GM18519 (cell line): ENCODE measurements at regions not wholly inside any gene's neighbourhood (a gene's known extent, or its start where the extent isn't known, plus 50 kb on each side); places are given as distances from the start of the nearest gene placed in this dataset.
"Not testable (repeated sequence)": the region's sequence is repeated elsewhere in the genome, so short reads cannot be mapped to it uniquely, and the experiment has no call there.

Experiments used
- ATAC-seq: cut with Tn5 transposase; IDR thresholded peaks from one replicate; pipeline ENCODE4 v1.9.1; 2021; ENCODE audit warnings: mild to moderate bottlenecking, moderate library complexity; ENCODE audit not compliant: unreplicated experiment, low FRiP score

DNA sequence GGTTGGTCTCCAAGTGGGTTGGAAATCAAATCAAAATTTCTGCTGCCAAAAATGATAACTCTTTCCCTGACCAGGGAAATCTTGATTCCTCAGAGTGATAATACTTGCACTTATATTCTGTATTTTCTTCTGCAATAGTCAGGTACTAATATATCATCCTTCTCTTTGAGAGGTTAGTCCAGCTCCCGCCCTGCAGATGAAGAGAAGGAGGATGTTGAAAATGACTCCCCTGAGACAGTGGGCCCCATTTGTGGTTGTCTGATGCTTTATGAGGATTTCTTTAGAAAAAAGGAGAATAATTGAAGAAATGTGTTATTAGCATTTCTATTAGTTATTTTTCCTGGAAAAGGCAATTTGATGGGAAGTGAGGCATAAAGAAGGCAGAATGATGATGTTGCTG, 213.0 kb downstream of the SEC23IP start:
- no peak for ATAC-seq

DNA sequence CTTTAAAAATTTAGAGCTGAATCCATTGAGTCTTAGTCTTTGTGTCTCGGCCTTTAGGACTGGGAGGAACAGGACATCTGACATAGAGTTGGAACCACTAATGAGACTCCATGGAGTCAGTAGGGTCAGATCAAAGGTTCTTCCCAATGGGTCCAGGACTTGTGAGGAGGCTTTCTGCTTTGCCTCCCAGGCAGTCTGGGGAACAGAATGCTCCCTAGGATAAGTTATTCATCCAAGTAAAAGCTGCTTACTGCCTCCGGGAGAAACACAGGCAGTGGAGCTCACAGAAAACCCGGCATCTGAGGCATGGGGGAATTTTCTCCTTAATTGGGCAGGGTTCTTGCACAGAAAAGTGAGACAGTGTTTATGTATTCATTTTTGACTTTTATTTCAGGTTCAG, 216.4 kb downstream of the SEC23IP start:
- no peak for ATAC-seq

DNA sequence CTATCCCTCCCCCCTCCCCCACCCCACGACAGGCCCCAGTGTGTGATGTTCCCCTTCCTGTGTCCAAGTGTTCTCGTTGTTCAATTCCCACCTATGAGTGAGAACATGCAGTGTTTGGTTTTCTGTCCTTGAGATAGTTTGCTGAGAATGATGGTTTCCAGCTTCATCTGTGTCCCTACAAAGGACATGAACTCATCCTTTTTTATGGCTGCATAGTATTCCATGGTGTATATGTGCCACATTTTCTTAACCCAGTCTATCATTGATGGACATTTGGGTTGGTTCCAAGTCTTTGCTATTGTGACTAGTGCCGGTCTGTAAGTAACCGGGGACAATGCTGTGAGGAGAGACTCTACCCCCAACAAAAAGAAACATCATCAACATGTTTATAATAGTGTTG, 217.2 kb downstream of the SEC23IP start:
- not testable (repeated sequence) for ATAC-seq

DNA sequence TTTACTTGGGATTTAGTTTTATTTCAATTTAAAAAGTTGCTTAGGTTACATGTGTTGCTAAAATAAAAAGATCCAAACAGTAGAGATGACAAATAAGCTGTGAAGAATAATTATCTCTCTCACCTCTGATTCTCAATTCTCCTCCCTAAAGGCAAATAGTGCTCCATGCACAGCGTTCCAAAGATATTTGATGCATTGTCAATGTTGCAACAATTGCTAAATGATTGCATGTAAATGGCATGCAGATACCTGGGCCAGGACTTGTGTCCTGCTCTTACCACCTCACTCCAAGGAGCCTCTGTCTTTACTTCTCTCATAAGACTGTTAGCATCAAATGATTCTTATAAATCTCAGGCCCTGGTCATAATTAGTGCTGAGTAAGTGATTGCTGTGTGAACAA, 217.7 kb downstream of the SEC23IP start:
- no peak for ATAC-seq

DNA sequence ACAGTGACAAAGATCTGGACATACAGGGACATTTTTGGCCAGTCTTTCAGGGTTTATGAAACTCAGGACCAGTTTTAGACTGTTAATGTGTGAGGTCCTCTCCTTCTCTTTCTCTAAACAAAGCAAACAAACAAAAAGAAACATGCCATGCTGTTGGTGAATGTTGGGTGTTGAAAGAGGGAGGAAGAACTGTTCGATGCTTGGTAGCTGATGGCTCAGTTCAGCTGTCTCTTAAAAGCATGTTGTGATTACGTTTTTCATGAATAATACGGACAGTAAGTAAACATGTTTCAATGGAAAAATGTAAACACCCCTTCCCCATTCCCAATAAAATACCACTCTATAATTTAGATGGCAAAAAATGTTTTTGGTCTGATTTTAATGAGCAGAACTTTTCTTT, 219.1 kb downstream of the SEC23IP start:
- ATAC-seq, result no peak

DNA sequence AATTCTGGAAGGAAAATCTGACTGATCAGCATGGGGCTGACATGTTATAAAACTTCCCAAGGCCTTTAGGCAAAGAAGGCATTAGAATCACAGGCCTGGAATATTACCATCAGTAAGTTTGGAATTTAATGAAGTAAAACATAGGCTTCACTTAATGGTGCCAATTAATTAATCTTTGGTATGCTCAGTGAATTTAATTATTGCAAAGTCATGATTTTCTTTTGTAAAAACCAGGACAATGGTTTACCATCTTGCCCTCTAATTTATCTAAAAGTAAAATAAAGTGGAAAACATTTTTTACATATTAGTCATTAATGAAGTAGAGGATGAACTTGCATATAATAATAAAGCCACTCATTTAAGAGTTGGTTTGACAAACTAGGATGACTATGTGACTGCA, 220.3 kb downstream of the SEC23IP start:
- no peak for ATAC-seq

DNA sequence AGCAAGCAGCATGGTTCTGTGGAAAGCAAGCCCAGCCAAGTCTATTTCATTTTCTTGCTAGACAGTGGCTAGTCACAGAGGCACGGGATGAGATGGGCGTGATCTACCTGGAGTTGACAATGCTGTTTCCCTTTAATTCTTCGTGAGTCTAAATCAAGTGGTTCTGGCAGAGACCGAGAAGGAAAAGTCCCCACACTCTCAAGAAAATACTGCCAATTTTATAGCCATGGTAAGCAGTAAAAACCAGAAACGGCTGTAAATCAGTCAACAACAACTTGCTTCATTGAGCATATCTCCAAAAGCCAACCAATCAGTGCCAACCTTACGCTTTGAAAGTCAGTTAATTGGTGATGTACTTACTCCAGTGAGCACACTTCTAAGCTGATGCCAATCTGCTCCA, 223.4 kb downstream of the SEC23IP start:
- ATAC-seq, result no peak

DNA sequence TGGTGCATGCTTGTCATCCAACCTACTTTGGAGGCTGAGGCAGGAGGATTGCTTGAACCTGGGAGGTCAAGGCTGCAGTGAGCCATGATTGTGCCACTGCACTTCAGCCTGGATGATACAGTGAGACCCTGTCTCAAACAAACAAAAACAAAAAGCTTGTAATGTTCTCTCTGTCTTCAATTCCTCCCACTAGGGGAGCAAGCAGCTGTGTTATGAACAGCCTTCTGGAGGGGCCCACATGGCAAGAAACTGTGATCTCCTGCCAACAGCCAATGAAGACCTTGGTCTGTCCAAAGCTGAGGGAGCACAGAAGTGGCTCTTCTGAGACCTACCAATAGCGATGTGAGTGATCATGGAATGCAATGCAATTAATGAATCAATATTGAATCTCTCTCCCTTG, 229.2 kb downstream of the SEC23IP start:
- no peak for ATAC-seq

DNA sequence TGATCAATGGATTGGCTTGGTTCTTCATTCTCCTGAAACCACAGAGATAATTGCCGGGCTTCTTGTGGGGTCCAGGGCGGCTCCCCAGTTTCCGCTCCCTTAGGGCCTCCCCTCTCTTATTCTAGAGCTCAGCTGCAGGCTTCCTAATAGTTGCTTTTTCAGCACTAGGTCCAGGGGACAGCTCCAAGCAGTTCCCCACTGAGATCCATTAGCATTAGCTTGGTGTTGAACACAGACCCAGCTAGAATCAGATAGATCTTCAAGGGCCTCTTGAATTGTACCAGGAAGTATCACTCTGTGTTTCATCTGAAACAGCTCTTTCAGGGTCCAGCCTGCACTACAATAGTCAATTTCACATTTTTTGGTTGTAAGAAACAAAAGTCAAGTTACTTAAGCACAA, 238.7 kb downstream of the SEC23IP start:
- ATAC-seq, result no peak

DNA sequence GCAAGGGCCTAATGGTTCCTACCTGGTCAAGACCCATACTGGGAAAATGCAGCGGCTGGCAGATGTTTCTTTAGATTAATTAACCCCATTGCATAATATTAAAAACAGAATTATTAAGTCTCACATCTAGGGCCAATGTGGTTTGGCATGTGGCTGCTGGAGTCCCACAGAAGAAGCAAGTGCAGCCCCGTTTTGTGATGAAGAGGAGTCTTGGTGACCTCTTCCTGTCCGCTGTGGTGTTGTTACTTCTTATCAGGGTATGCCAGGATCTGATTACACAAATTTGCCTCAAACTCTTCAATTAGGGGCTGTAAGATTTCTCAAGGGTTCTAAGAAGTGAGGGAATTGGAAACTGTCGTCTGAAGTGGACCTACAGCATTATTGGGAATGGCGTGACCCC, 240.3 kb downstream of the SEC23IP start:
- no peak for ATAC-seq

DNA sequence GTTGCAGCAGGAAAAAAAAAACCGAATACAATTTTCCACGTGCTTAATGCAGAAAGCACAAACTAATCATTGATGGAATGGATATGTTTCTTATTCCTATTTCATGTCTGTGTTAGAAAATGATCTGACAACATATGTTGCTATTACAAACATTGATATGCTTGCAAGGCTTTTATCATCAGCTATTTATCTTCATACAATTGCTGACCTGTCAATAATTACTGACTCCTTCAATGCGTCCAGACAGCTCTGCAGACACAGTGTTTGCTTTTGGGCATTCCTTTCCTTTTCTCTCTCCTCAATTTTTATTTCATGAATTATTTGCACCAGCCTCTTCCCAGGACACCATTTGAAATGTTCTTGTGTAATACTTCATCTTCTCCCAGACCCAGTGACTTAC, 246.2 kb downstream of the SEC23IP start:
- ATAC-seq, result no peak

DNA sequence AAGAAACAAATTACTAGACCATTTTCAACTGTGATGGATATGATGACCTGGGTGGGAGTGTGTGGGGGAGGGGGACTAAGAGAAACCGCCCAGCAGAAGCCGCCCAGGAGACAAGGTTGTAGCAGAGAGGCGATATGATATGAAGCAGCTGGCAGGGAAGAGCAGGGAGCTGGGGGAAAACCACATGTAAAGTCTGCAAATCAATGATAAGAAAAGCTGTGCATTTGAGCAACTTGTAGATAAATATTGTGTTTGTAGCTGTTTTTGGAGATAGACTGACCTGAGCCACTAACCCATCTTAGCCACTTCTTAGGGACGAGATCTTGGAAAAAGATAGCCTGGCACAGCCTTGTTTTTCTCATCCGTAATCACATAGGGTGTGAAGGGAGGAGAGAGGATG, 252.6 kb downstream of the SEC23IP start:
- ATAC-seq, result no peak

DNA sequence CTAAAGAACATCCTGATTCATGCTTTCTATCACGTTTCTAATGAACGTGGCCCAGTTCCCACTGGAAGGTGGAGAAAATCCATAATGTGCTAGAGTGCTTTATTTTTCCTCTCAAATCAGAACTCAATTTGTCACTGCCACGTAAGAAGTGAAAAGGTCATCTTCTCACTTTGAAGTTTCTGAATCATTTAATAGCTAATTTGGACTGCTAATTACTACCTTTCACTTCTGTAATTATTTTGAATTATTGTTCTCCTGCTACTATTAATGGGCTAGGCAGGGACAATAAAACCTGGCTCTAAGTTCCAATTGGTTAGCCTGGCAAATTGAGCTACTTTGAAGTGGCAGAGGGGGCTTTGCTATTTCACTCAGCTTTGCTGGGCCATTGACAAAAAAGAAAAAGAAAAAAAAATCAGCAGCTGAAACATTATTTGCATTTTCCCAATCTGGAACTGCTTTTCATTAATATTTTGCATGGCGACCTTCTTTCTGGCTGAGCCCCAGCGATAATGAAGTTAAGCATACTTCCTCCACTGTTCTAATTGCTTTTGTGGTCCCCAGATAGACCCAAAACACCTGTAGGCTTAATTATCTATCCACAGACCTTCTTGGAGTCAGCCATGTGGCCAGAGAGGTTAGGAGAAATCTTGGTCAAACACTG, 264.2 kb downstream of the SEC23IP start:
- ATAC-seq, result no peak

DNA sequence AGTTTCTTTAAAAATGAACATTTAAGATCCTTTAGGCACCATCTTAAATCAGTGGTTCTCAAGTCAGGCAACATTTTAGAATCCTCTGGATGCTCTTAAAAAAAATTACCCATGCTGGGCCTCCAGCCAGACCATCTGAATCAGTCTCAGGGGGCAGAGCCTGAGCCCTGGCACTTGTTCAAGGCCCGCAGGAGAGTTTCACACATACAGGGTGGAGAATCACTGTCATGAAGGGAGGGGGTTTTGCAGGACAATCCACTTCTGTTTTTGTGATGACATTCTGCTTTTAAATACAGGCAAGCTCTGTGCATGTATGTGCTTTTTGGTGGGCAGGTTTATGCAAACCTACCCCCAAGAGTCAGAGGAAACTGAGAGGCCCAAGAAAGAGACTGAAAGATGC, 268.6 kb downstream of the SEC23IP start:
- no peak for ATAC-seq

DNA sequence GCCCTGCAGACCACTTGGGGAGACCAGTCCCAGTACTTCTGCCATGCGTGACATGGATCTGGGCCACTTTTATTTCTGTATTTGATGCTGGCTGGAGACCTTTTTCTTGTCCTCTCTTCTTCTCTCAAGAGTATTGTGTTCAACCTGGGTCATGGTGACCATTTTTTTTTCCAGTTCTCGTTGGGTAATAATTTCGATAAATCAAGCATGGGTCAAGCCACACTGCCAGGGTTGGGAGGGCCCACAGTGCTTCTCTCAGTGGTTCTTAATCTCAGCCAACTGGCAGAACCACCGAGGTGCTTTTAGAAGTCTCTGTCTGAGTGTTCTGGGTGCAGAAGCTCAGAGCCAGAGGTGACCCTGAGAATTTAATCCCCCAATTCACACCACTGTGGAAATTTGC, 269.9 kb downstream of the SEC23IP start:
- ATAC-seq, result no peak

DNA sequence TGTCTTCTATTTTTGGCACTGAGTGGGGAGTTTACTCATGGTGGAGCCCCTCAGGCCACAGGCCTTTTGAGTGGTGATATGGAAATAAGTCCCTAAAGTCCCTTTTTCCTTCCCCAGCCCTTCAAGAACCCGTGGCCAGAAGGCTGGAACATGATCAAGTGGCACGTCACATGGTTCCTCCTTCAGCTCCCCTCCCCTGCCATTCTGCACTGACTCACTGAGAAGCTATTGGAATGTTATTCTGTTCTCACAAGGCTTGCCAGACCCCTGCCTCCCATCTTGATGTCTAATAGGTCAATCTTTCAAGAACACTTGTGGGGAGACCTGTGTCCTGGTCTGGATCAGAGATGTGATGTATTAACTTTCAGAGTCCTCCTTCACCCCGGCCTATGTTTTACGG, 279.8 kb downstream of the SEC23IP start:
- no peak for ATAC-seq

DNA sequence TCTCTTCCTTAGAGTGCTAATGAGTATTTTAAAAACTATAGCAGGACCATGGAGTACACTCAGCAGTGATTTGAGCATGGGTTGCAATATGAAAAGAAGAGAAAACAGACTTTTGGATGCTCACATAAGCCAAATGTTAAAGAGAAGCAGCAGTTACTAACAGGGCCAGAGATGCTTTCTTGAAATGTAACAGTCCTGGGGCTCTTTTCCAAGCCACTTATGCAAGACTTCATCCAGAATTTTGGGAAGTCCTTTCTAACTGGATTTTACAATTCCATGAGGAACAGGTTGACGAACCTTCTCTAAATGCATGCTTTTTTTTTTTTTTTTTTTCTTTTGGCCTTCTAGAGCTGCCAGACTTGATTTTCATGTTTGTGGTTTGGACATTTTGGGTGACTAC, 282.0 kb downstream of the SEC23IP start:
- ATAC-seq, result no peak

DNA sequence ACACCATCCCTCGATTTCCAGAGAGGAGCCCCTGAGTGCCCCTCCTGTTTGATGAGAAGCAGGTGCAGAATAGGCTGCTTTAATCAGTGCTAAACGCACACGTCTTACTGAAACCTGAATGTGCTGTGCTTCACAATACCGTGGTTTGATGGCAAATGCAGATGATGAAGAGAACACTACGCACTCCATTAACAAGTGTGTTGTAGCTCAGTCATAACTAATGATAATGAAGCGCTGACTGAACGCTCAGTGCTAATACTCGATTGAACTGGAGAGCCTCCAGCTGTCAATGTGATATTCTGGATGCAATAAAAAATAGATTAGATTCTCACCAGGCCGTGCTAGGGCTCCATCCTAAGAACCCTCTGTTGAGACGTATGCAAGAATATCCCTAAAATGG, 279.7 kb upstream of the PLPP4 start:
- ATAC-seq, result no peak

DNA sequence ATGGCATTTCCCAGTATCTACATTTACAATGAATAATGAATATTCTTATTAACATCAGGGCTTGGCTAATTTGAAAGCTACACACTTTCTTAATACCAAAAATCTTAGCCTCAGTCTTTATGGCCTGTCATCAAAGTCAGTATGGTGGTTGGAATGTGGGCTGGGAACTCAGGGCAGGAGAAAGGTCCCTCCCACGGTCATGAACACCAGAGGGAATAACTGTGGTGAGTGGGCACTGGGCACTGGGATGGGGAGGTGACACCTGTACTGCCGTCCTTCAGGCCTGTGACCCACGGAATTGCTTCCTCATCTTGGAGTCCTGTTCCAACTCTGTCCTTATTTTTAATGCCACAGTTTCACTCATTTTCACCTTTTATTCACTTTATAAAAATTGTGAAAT, 276.9 kb upstream of the PLPP4 start:
- no peak for ATAC-seq

DNA sequence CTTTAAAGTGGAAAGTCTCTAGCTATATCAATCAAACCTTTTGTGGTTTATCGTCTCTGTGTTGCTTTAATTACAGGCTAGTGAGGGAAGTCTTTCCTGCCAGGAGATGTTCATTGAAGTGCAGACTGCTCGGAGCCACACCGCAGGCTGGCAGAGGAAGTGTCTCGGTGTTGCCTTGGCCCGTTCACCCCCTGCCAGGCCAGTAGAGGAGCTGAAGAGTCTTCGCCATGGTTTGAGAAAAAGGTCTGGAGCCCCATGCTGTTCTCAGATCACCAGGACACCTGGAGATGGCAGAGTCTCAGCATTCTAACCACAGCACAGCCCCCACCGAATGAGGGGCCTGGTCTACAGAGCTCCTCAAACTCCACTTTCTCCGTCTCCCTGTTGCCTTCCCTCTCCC, 275.9 kb upstream of the PLPP4 start:
- no peak for ATAC-seq

DNA sequence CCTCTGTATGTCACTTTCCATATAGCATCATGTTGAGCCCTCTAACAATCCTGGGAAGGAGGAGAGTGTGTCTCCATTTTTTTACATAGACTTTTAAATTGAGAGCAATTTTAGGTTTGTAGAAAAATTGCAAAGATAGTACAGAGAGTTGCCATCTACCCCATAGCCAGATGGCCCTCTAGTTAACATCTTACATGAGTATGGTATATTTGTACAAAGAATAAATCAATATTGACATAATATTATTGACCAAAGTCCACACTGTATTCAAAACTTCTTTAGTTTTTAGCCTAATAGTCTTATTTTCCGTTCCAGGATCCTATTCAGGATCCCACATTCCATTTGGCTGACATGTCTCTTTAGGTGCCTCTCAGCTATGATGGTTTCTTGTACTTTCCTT, 274.6 kb upstream of the PLPP4 start:
- ATAC-seq, result no peak

DNA sequence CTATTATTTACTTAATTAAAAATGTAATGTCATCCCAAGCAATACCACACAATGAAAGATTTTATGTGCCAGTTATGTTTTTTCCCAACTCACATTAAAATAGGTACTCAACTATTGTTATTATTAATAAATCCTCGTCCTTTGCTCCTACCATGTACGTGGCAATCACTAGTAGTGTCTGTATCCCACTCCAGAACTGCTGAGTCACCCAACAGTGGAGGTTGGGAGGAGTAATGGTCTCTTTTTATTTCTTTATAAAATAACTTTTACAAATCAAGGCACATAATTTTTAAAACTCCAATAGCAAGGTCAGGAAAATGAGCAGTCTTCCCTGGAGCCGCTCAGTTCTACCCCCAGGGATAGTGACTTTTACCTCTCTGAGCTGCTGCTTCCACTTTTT, 273.5 kb upstream of the PLPP4 start:
- ATAC-seq, result no peak
